ENCODE measurements at regions not wholly inside any gene's neighbourhood (a gene's known extent, or its start where the extent isn't known, plus 50 kb on each side); places are given as distances from the start of the nearest gene placed in this dataset.
"Not testable (repeated sequence)": the region's sequence is repeated elsewhere in the genome, so short reads cannot be mapped to it uniquely, and the experiment has no call there.

- no peak for DNase-seq (ENCODE audit: low read depth in 2 of 2)
These were observed 97.2 kb downstream of the NOG start for GRCh38 chr17:56690441-56691291.

- DNase-seq (ENCODE audit: low read depth in 2 of 2) = no peak
These were observed 101.3 kb downstream of the NOG start for GRCh38 chr17:56694825-56695224.

- no peak for DNase-seq (ENCODE audit: low read depth in 2 of 2)
These were observed 103.7 kb downstream of the NOG start for GRCh38 chr17:56697190-56697589.

- DNase-seq (ENCODE audit: low read depth in 2 of 2) = peak; percentile 22 to 93
These were observed 105.8 kb downstream of the NOG start for GRCh38 chr17:56699186-56699894.

GRCh38 chr17:56700919-56701420 is 107.5 kb downstream of the NOG start:
- DNase-seq (ENCODE audit: low read depth in 2 of 2) = no peak

GRCh38 chr17:56707312-56708219 is 114.1 kb downstream of the NOG start:
- DNase-seq (ENCODE audit: low read depth in 2 of 2) = peak in 1 of 2 donors; percentile 46

GRCh38 chr17:56708220-56708558 is 114.7 kb downstream of the NOG start:
- DNase-seq (ENCODE audit: low read depth in 2 of 2) = no peak

GRCh38 chr17:56708670-56709410 is 115.3 kb downstream of the NOG start:
- DNase-seq (ENCODE audit: low read depth in 2 of 2) = no peak

- DNase-seq (ENCODE audit: low read depth in 2 of 2) = no peak
These were observed 117.5 kb downstream of the NOG start for GRCh38 chr17:56710986-56711385.

- peak; percentile 82 to 85 for DNase-seq (ENCODE audit: low read depth in 2 of 2)
These were observed 117.9 kb downstream of the C17orf67 start for GRCh38 chr17:56715613-56716357.

GRCh38 chr17:56717471-56717870 is 116.2 kb downstream of the C17orf67 start:
- no peak for DNase-seq (ENCODE audit: low read depth in 2 of 2)

GRCh38 chr17:56718515-56718914 is 115.2 kb downstream of the C17orf67 start:
- DNase-seq (ENCODE audit: low read depth in 2 of 2) = no peak

- DNase-seq (ENCODE audit: low read depth in 2 of 2) = no peak
These were observed 110.3 kb downstream of the C17orf67 start for GRCh38 chr17:56723421-56723820.

- no peak for DNase-seq (ENCODE audit: low read depth in 2 of 2)
These were observed 109.1 kb downstream of the C17orf67 start for GRCh38 chr17:56724664-56725063.

- no peak for DNase-seq (ENCODE audit: low read depth in 2 of 2)
These were observed 108.6 kb downstream of the C17orf67 start for GRCh38 chr17:56725144-56725543.

- no peak for DNase-seq (ENCODE audit: low read depth in 2 of 2)
These were observed 105.7 kb downstream of the C17orf67 start for GRCh38 chr17:56727876-56728617.

GRCh38 chr17:56731096-56731495 is 102.6 kb downstream of the C17orf67 start:
- DNase-seq (ENCODE audit: low read depth in 2 of 2) = not testable (repeated sequence)

GRCh38 chr17:56733833-56734232 is 99.9 kb downstream of the C17orf67 start:
- DNase-seq (ENCODE audit: low read depth in 2 of 2) = no peak

- no peak for DNase-seq (ENCODE audit: low read depth in 2 of 2)
These were observed 97.9 kb downstream of the C17orf67 start for GRCh38 chr17:56735842-56736241.

All from lung microvascular endothelial cell (primary cell).